ENCODE measurements at regions not wholly inside any gene's neighbourhood (a gene's known extent, or its start where the extent isn't known, plus 50 kb on each side); places are given as distances from the start of the nearest gene placed in this dataset.

GRCh38 chr4:20394512-20394911 is 142.8 kb downstream of the SLIT2 start:
- Histone ChIP-seq H3K9me3 (ENCODE audit: low read depth) (no peaks in the 10 kb centered on the region), H3K36me3 (no peaks in the 10 kb centered on the region), H3K27me3 (no peaks in the 10 kb centered on the region), H3K4me1 (ENCODE audit: low read depth) (peaks cover 3% of the 10 kb centered on the region), H3K27ac (no peak overlapping the region), H3K4me3 (no peak overlapping the region)
- no peak for TF ChIP-seq CTCF (IDR thresholded peaks at IDR 0.05; ENCODE audit: low read depth, low read length)
- no peak for DNase-seq (ENCODE audit: low read depth in 1 of 2, low spot score in 1 of 2)

- Histone ChIP-seq H3K27ac (no peak overlapping the region), H3K27me3 (no peaks in the 10 kb centered on the region), H3K9me3 (ENCODE audit: low read depth) (no peaks in the 10 kb centered on the region), H3K4me3 (no peak overlapping the region), H3K36me3 (no peaks in the 10 kb centered on the region), H3K4me1 (ENCODE audit: low read depth) (no peaks in the 10 kb centered on the region)
- DNase-seq (ENCODE audit: low read depth in 1 of 2, low spot score in 1 of 2) = peak; percentile 52 to 63
- peak; percentile 72 for TF ChIP-seq CTCF (IDR thresholded peaks at IDR 0.05; ENCODE audit: low read depth, low read length)
These were observed 143.6 kb downstream of the SLIT2 start for GRCh38 chr4:20395160-20395773.

GRCh38 chr4:20403290-20403689 is 151.6 kb downstream of the SLIT2 start:
- H3K4me1 ChIP-seq (ENCODE audit: low read depth) = peaks cover 6% of the 10 kb centered on the region
- no peaks in the 10 kb centered on the region for H3K9me3 ChIP-seq (ENCODE audit: low read depth)
- no peaks in the 10 kb centered on the region for H3K27me3 ChIP-seq
- no peak for TF ChIP-seq CTCF (IDR thresholded peaks at IDR 0.05; ENCODE audit: low read depth, low read length)
- H3K36me3 ChIP-seq = no peaks in the 10 kb centered on the region
- DNase-seq (ENCODE audit: low read depth in 1 of 2, low spot score in 1 of 2) = no peak
- H3K4me3 ChIP-seq = no peak overlapping the region
- H3K27ac ChIP-seq = no peak overlapping the region

GRCh38 chr4:20403846-20404245 is 152.1 kb downstream of the SLIT2 start:
- Histone ChIP-seq H3K36me3 (no peaks in the 10 kb centered on the region), H3K27me3 (no peaks in the 10 kb centered on the region), H3K4me1 (ENCODE audit: low read depth) (peaks cover 6% of the 10 kb centered on the region), H3K9me3 (ENCODE audit: low read depth) (no peaks in the 10 kb centered on the region), H3K27ac (no peak overlapping the region), H3K4me3 (no peak overlapping the region)
- TF ChIP-seq CTCF (IDR thresholded peaks at IDR 0.05; ENCODE audit: low read depth, low read length) = no peak
- DNase-seq (ENCODE audit: low read depth in 1 of 2, low spot score in 1 of 2) = no peak

GRCh38 chr4:20408611-20409010 is 156.9 kb downstream of the SLIT2 start:
- Histone ChIP-seq H3K9me3 (ENCODE audit: low read depth) (no peaks in the 10 kb centered on the region), H3K4me3 (no peak overlapping the region), H3K27ac (peak overlapping the region; percentile 55), H3K4me1 (ENCODE audit: low read depth) (peaks cover 6% of the 10 kb centered on the region), H3K36me3 (no peaks in the 10 kb centered on the region), H3K27me3 (no peaks in the 10 kb centered on the region)
- DNase-seq (ENCODE audit: low read depth in 1 of 2, low spot score in 1 of 2) = no peak
- no peak for TF ChIP-seq CTCF (IDR thresholded peaks at IDR 0.05; ENCODE audit: low read depth, low read length)
